ENCODE measurements at regions not wholly inside any gene's neighbourhood (a gene's known extent, or its start where the extent isn't known, plus 50 kb on each side); places are given as distances from the start of the nearest gene placed in this dataset.

DNA sequence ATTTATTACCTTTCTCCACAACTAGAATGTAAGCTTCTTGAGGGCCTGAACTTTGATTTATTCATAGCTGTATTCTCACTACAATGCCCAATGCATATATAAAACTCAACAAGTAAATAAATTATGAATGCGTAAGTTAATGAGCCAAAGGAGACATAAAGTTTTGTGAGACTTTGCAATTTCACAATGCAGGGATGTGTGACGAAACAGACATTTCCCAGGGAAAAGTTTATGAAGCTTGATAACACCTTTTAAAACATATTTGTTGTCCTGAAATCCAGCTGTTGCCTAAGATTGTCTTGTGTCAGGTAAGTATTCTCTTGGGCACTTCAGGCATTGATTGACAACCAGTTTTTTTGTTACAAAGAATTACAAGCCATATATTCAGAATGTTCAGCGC lies 800.1 kb downstream of the BRINP1 start:
- TF ChIP-seq POLR2AphosphoS5 (IDR thresholded peaks at IDR 0.05) (no peak), POLR2A (IDR thresholded peaks at IDR 0.05) (no peak)
- TF ChIP-seq, protein P1, sequence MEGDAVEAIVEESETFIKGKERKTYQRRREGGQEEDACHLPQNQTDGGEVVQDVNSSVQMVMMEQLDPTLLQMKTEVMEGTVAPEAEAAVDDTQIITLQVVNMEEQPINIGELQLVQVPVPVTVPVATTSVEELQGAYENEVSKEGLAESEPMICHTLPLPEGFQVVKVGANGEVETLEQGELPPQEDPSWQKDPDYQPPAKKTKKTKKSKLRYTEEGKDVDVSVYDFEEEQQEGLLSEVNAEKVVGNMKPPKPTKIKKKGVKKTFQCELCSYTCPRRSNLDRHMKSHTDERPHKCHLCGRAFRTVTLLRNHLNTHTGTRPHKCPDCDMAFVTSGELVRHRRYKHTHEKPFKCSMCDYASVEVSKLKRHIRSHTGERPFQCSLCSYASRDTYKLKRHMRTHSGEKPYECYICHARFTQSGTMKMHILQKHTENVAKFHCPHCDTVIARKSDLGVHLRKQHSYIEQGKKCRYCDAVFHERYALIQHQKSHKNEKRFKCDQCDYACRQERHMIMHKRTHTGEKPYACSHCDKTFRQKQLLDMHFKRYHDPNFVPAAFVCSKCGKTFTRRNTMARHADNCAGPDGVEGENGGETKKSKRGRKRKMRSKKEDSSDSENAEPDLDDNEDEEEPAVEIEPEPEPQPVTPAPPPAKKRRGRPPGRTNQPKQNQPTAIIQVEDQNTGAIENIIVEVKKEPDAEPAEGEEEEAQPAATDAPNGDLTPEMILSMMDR (IDR thresholded peaks at IDR 0.05) = no peak
